Muscle of arm (tissue), 1 donor: ENCODE measurements at regions not wholly inside any gene's neighbourhood (a gene's known extent, or its start where the extent isn't known, plus 50 kb on each side); places are given as distances from the start of the nearest gene placed in this dataset.
"Not testable (repeated sequence)": the region's sequence is repeated elsewhere in the genome, so short reads cannot be mapped to it uniquely, and the experiment has no call there.

Source experiments
- DNase-seq: peaks from one replicate; pipeline ENCODE4 v3.0.0-alpha.2; 2013

- no peak for DNase-seq
These were observed 245.8 kb upstream of the SGCG start for GRCh38 chr13:22934744-22935523.

- DNase-seq = no peak
These were observed 244.6 kb upstream of the SGCG start for GRCh38 chr13:22936228-22936627.

- no peak for DNase-seq
These were observed 243.5 kb upstream of the SGCG start for GRCh38 chr13:22937241-22937640.

GRCh38 chr13:22937953-22938352, 242.8 kb upstream of the SGCG start:
- no peak for DNase-seq

- DNase-seq = no peak
These were observed 242.2 kb upstream of the SGCG start for GRCh38 chr13:22938576-22938975.

- no peak for DNase-seq
These were observed 241.6 kb upstream of the SGCG start for GRCh38 chr13:22939157-22939556.

- DNase-seq = no peak
These were observed 240.6 kb upstream of the SGCG start for GRCh38 chr13:22940090-22940710.

- no peak for DNase-seq
These were observed 240.0 kb upstream of the SGCG start for GRCh38 chr13:22940736-22941135.

- DNase-seq = not testable (repeated sequence)
These were observed 239.3 kb upstream of the SGCG start for GRCh38 chr13:22941495-22941894.

- not testable (repeated sequence) for DNase-seq
These were observed 237.9 kb upstream of the SGCG start for GRCh38 chr13:22942831-22943230.

GRCh38 chr13:22944378-22944777, 236.4 kb upstream of the SGCG start:
- no peak for DNase-seq

GRCh38 chr13:22945321-22946226, 235.2 kb upstream of the SGCG start:
- DNase-seq = no peak

GRCh38 chr13:22948421-22948820, 232.4 kb upstream of the SGCG start:
- no peak for DNase-seq

- DNase-seq = not testable (repeated sequence)
These were observed 228.8 kb upstream of the SGCG start for GRCh38 chr13:22952018-22952417.

GRCh38 chr13:22955147-22955546, 225.6 kb upstream of the SGCG start:
- not testable (repeated sequence) for DNase-seq

- peak; percentile 53 for DNase-seq
These were observed 224.2 kb upstream of the SGCG start for GRCh38 chr13:22956456-22957115.

GRCh38 chr13:22959859-22960258, 220.9 kb upstream of the SGCG start:
- DNase-seq = not testable (repeated sequence)

- no peak for DNase-seq
These were observed 220.0 kb upstream of the SGCG start for GRCh38 chr13:22960827-22961226.

- not testable (repeated sequence) for DNase-seq
These were observed 219.4 kb upstream of the SGCG start for GRCh38 chr13:22961342-22961741.

GRCh38 chr13:22961835-22962537, 218.8 kb upstream of the SGCG start:
- DNase-seq = no peak

- DNase-seq = not testable (repeated sequence)
These were observed 217.3 kb upstream of the SGCG start for GRCh38 chr13:22963384-22964053.
